ENCODE measurements at regions not wholly inside any gene's neighbourhood (a gene's known extent, or its start where the extent isn't known, plus 50 kb on each side); places are given as distances from the start of the nearest gene placed in this dataset.

DNA sequence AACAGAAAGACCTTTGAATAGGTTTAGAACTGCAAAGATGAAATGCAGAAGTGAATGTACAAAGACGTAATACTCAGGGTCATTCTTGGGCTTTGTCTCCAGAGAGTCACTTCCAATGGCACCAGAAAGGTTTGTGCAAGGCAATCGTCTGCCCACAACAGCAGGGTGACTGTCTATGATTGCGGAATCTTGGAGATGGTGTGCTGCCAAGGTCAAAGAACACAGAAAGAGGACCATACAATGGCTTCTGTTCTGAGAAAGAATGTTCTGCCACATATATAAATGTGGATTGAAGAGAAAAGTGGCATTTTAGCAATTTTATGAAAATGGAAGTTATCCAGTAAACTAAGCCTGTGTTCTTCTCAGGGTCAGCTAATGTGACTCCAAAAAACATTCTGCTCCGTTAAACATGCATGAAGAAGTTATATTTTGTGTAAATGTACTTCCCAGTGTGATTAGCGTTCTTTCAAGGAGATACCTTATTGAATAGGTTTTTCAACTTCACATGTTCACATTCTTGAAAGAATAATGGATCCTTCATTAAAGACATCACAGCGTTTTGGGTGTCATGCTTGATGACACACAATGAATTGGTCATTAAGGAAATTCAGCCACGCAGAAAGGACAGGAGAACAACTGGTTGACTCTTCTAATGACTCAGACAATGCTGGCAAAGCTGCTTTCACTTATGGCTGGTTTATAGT is 73.4 kb upstream of the CDH6 start:
- H3K9me3 ChIP-seq (ENCODE audit: control insufficient read depth, insufficient read depth, low read length) = no peaks in the 10 kb centered on the region
- no peaks in the 10 kb centered on the region for H3K36me3 ChIP-seq (ENCODE audit: control insufficient read depth, insufficient read depth, low read length)
- no peaks in the 10 kb centered on the region for H3K4me1 ChIP-seq (ENCODE audit: control insufficient read depth, insufficient read depth, low read length)
- DNase-seq (ENCODE audit: low read depth, low spot score) = no peak
- no CpG with 5 or more reads among the region's 7 CpGs for WGBS (ENCODE audit: insufficient coverage, insufficient read length)
- no peak overlapping the region for H3K4me3 ChIP-seq (ENCODE audit: low read length)
- H3K27ac ChIP-seq (ENCODE audit: low read length) = no peak overlapping the region
- no peaks in the 10 kb centered on the region for H3K27me3 ChIP-seq (ENCODE audit: control insufficient read depth, insufficient read depth, low read length)

DNA sequence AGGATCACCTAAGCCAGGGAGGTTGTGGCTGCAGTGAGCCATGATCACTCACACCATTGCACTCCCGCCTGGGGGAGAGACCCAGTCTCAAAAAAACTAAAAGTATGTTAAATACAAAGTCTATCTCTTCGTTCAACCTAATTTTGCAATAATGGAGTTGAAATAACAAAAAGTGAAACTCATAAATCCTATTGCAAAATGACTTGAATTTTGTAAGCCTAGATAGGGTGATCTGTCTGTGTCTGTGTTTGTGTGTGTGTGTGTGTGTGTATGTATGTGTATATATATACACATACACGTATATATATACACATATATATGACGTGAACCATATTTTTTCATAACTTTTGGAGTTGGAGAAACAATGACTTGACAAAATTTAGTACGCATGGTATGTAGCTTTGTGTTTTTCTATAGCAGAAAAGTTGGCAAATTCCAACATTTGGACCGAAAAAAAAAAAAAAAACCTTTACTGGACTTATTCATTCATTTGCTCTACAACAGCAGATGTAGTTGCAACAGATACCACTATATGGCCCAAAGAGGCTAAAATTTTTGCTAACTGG is 76.9 kb upstream of the CDH6 start:
- H3K27me3 ChIP-seq (ENCODE audit: control insufficient read depth, insufficient read depth, low read length) = no peaks in the 10 kb centered on the region
- no peak overlapping the region for H3K27ac ChIP-seq (ENCODE audit: low read length)
- no CpG with 5 or more reads among the region's 6 CpGs for WGBS (ENCODE audit: insufficient coverage, insufficient read length)
- no peaks in the 10 kb centered on the region for H3K4me1 ChIP-seq (ENCODE audit: control insufficient read depth, insufficient read depth, low read length)
- H3K9me3 ChIP-seq (ENCODE audit: control insufficient read depth, insufficient read depth, low read length) = no peaks in the 10 kb centered on the region
- DNase-seq (ENCODE audit: low read depth, low spot score) = no peak
- no peak overlapping the region for H3K4me3 ChIP-seq (ENCODE audit: low read length)
- no peaks in the 10 kb centered on the region for H3K36me3 ChIP-seq (ENCODE audit: control insufficient read depth, insufficient read depth, low read length)

DNA sequence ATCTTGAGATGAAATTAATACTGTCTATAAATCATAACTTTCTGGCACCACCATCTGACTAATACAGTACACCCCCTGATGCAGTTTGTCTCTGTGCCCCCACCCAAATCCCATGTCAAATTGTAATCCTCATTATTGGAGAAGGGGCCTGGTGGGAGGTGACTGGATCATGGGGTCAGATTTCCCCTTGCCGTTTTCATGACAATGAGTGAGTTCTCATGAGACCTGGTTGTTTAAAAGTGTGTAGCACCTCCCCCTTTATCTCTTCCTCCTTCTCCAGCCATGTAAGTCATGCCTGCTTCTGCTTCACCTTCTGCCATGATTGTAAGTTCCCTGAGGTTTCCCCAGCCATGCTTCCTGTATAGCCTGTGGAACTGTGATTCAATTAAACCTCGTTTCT is 78.7 kb upstream of the CDH6 start:
- H3K4me3 ChIP-seq (ENCODE audit: low read length) = no peak overlapping the region
- no peaks in the 10 kb centered on the region for H3K9me3 ChIP-seq (ENCODE audit: control insufficient read depth, insufficient read depth, low read length)
- H3K4me1 ChIP-seq (ENCODE audit: control insufficient read depth, insufficient read depth, low read length) = no peaks in the 10 kb centered on the region
- no peaks in the 10 kb centered on the region for H3K27me3 ChIP-seq (ENCODE audit: control insufficient read depth, insufficient read depth, low read length)
- no peak for DNase-seq (ENCODE audit: low read depth, low spot score)
- no peaks in the 10 kb centered on the region for H3K36me3 ChIP-seq (ENCODE audit: control insufficient read depth, insufficient read depth, low read length)
- no CpG with 5 or more reads among the region's 2 CpGs for WGBS (ENCODE audit: insufficient coverage, insufficient read length)
- H3K27ac ChIP-seq (ENCODE audit: low read length) = no peak overlapping the region

DNA sequence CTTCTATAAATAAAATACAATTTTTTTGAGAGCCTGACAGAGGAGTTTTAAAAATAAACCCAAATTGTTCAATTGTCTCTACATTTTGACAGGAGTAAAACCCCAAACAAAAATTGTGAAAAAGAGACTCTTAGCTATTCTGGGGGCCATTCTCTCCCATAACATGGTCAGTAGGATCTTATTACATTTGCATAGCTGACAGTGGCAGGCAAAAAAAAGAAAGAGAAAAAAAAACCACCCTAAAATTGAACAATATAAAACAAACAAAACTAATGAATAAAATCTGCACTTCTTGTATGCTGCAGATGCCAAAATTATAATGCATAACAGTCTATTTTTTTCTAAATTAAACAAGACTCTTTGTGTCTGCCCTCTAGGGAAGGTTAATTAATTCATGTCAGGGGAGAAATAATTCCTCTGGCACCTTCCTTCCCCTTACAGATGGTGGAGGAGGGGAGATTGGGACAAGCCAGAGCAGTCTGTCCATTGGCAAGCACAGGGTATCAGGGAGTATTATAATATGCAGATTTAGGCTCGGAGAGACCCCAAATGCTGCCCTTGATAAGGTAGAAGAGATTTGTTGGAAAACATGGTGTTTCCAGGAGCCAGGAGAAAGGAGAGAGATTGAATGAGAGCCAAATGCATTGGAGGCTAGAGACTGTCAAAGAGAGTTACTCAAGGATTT is 79.7 kb upstream of the CDH6 start:
- H3K4me3 ChIP-seq (ENCODE audit: low read length) = no peak overlapping the region
- no peak overlapping the region for H3K27ac ChIP-seq (ENCODE audit: low read length)
- H3K4me1 ChIP-seq (ENCODE audit: control insufficient read depth, insufficient read depth, low read length) = no peaks in the 10 kb centered on the region
- no peaks in the 10 kb centered on the region for H3K27me3 ChIP-seq (ENCODE audit: control insufficient read depth, insufficient read depth, low read length)
- WGBS (ENCODE audit: insufficient coverage, insufficient read length) = no CpG with 5 or more reads among the region's 1 CpG
- DNase-seq (ENCODE audit: low read depth, low spot score) = no peak
- H3K9me3 ChIP-seq (ENCODE audit: control insufficient read depth, insufficient read depth, low read length) = no peaks in the 10 kb centered on the region
- no peaks in the 10 kb centered on the region for H3K36me3 ChIP-seq (ENCODE audit: control insufficient read depth, insufficient read depth, low read length)

DNA sequence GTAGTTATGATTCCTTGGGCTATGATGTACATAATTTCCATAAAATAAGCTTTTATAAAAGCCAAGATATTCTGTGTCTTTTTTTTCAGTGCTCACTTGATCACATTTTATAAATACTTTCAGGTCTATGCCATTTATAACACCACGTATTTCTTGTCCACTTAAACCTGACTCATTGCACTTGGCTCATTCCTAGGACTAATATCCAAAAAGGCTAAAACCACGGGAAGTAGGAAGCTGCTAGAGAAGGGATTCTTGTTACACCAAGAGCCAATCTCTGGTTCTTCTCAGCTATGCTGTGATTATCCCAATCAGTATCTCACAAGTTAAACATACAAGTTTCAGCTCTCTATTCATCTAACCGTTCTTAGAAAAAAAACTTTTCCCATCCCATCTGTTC is 80.4 kb upstream of the CDH6 start:
- Histone ChIP-seq H3K27me3 (ENCODE audit: control insufficient read depth, insufficient read depth, low read length) (no peaks in the 10 kb centered on the region), H3K4me3 (ENCODE audit: low read length) (no peak overlapping the region), H3K9me3 (ENCODE audit: control insufficient read depth, insufficient read depth, low read length) (no peaks in the 10 kb centered on the region), H3K4me1 (ENCODE audit: control insufficient read depth, insufficient read depth, low read length) (no peaks in the 10 kb centered on the region), H3K36me3 (ENCODE audit: control insufficient read depth, insufficient read depth, low read length) (no peaks in the 10 kb centered on the region), H3K27ac (ENCODE audit: low read length) (no peak overlapping the region)
- no CpG with 5 or more reads among the region's 3 CpGs for WGBS (ENCODE audit: insufficient coverage, insufficient read length)
- no peak for DNase-seq (ENCODE audit: low read depth, low spot score)

DNA sequence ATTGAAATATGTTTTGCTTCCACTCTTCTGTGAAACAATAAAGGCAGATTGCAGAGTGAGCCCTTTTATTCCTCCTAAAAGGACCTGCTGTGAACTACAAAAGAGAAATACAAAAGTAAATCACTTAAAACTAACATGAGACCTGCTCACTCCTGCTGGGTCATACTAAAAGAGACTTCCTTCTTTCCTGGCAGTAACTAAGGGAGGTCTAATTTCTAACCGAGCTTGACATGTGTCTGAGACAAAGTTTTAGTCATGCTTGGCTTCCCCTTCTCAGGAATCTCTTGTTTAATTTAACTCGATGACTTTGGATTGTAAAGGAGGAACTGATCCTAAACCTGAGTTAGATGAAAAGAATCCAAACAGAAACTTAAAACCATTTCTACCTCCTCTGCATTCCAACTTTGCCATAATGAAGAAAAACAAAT is 86.4 kb upstream of the CDH6 start:
- DNase-seq (ENCODE audit: low read depth, low spot score) = no peak
- H3K4me3 ChIP-seq (ENCODE audit: low read length) = no peak overlapping the region
- H3K36me3 ChIP-seq (ENCODE audit: control insufficient read depth, insufficient read depth, low read length) = no peaks in the 10 kb centered on the region
- H3K4me1 ChIP-seq (ENCODE audit: control insufficient read depth, insufficient read depth, low read length) = no peaks in the 10 kb centered on the region; the same call in 1 of the 2 replicates
- no peak overlapping the region for H3K27ac ChIP-seq (ENCODE audit: low read length)
- H3K9me3 ChIP-seq (ENCODE audit: control insufficient read depth, insufficient read depth, low read length) = no peaks in the 10 kb centered on the region
- H3K27me3 ChIP-seq (ENCODE audit: control insufficient read depth, insufficient read depth, low read length) = no peaks in the 10 kb centered on the region
- WGBS (ENCODE audit: insufficient coverage, insufficient read length) = no CpG with 5 or more reads among the region's 2 CpGs

DNA sequence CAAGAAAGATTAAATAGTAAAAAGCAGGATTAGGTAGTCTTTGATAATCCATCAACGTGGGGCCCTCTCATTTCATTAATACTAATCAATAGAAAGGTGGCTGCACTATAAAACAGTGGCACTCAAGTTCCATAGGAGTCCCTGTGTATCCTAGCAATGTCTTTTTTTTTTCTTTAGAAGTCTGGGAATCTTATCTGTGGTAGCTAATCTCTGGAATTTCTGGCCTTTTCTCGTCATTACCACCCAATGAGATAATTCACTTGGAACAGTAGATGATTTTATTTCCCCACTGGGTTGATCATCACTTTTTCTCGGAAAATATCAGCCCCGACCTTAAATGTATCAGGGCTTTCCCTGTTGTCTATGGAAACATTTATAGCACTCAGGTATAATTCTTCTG is 86.8 kb upstream of the CDH6 start:
- H3K9me3 ChIP-seq (ENCODE audit: control insufficient read depth, insufficient read depth, low read length) = no peaks in the 10 kb centered on the region
- no peaks in the 10 kb centered on the region for H3K36me3 ChIP-seq (ENCODE audit: control insufficient read depth, insufficient read depth, low read length)
- WGBS (ENCODE audit: insufficient coverage, insufficient read length) = no CpG with 5 or more reads among the region's 4 CpGs
- DNase-seq (ENCODE audit: low read depth, low spot score) = no peak
- H3K4me3 ChIP-seq (ENCODE audit: low read length) = no peak overlapping the region
- no peaks in the 10 kb centered on the region for H3K27me3 ChIP-seq (ENCODE audit: control insufficient read depth, insufficient read depth, low read length)
- no peaks in the 10 kb centered on the region; the same call in 1 of the 2 replicates for H3K4me1 ChIP-seq (ENCODE audit: control insufficient read depth, insufficient read depth, low read length)
- no peak overlapping the region for H3K27ac ChIP-seq (ENCODE audit: low read length)

DNA sequence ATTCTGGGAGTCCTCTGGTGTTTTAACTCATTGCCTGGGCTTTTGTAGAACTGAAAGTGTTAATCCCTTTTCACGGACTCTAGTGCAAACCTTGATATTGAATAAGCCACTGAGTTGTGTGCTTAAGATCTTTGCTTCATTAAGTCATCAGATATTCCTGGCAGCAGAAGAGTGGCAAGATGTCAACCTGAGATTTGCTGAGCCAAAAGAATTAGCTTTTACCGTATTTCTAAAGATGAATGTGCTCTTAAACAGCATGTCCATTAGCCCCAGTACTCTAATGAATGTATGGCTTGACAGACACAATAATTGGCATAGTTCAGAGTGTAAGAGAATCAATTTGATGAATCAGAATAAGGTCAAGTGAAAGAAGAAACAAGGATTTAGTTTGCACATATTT is 87.2 kb upstream of the CDH6 start:
- Histone ChIP-seq H3K36me3 (ENCODE audit: control insufficient read depth, insufficient read depth, low read length) (no peaks in the 10 kb centered on the region), H3K4me1 (ENCODE audit: control insufficient read depth, insufficient read depth, low read length) (no peaks in the 10 kb centered on the region; the same call in 1 of the 2 replicates), H3K9me3 (ENCODE audit: control insufficient read depth, insufficient read depth, low read length) (no peaks in the 10 kb centered on the region), H3K27ac (ENCODE audit: low read length) (no peak overlapping the region), H3K27me3 (ENCODE audit: control insufficient read depth, insufficient read depth, low read length) (no peaks in the 10 kb centered on the region), H3K4me3 (ENCODE audit: low read length) (no peak overlapping the region)
- no CpG with 5 or more reads among the region's 2 CpGs for WGBS (ENCODE audit: insufficient coverage, insufficient read length)
- DNase-seq (ENCODE audit: low read depth, low spot score) = no peak

DNA sequence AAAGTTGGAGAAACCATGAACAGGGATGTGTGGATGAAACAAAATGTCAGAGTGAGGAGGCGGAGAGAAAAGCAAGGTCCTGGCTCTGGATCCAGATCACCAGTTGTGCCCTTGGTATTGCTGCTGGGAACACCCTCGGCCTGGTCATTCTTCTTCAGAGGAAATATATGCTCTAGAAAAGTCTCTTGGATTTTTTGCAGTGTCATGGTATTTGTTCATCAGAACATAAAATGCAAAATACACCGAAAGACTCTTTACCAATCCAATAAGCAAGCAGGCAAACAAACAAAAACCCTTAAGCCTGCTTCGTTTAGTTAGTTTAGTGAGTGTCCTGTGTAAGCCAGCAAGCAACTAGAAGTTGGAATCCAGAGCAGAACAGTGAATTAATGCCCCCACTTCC is 88.7 kb upstream of the CDH6 start:
- WGBS (ENCODE audit: insufficient coverage, insufficient read length) = no CpG with 5 or more reads among the region's 4 CpGs
- Histone ChIP-seq H3K27me3 (ENCODE audit: control insufficient read depth, insufficient read depth, low read length) (no peaks in the 10 kb centered on the region), H3K4me3 (ENCODE audit: low read length) (no peak overlapping the region), H3K27ac (ENCODE audit: low read length) (no peak overlapping the region), H3K9me3 (ENCODE audit: control insufficient read depth, insufficient read depth, low read length) (no peaks in the 10 kb centered on the region), H3K4me1 (ENCODE audit: control insufficient read depth, insufficient read depth, low read length) (no peaks in the 10 kb centered on the region; the same call in 1 of the 2 replicates), H3K36me3 (ENCODE audit: control insufficient read depth, insufficient read depth, low read length) (no peaks in the 10 kb centered on the region)
- DNase-seq (ENCODE audit: low read depth, low spot score) = no peak

DNA sequence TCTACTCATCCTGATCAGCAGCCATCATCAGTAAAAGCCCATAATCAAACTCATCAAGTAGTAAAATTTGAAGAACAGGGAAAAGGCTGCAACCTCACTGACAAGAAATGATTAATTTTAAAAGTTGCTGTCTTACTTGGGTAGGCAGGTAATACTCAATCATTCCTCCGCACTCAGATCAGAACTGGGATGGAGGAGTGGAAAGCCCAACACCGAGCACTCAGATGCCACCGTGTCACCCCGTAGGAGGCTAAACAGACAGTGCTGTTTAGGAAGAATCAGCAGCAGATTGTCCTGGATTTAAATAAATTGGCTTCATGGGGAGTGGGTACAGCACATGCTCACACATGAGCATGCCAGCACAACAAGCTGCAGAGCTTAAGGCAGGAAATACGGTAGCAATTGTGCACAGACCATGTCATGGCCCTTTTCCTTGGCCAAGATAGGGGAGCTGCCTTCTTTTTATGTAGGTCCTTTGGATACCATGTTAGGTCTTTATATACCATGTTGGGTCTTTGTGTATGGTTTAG is 92.6 kb upstream of the CDH6 start:
- Histone ChIP-seq H3K9me3 (ENCODE audit: control insufficient read depth, insufficient read depth, low read length) (no peaks in the 10 kb centered on the region), H3K36me3 (ENCODE audit: control insufficient read depth, insufficient read depth, low read length) (no peaks in the 10 kb centered on the region), H3K4me3 (ENCODE audit: low read length) (no peak overlapping the region), H3K4me1 (ENCODE audit: control insufficient read depth, insufficient read depth, low read length) (no peaks in the 10 kb centered on the region; the same call in 1 of the 2 replicates), H3K27ac (ENCODE audit: low read length) (no peak overlapping the region), H3K27me3 (ENCODE audit: control insufficient read depth, insufficient read depth, low read length) (no peaks in the 10 kb centered on the region)
- no CpG with 5 or more reads among the region's 5 CpGs for WGBS (ENCODE audit: insufficient coverage, insufficient read length)
- DNase-seq (ENCODE audit: low read depth, low spot score) = no peak

All from iPS DF 6.9 (cell line).